Smooth muscle cell of the brain vasculature (primary cell): ENCODE measurements at regions not wholly inside any gene's neighbourhood (a gene's known extent, or its start where the extent isn't known, plus 50 kb on each side); places are given as distances from the start of the nearest gene placed in this dataset.

Source experiments
- DNase-seq: peaks from one replicate; pipeline ENCODE4 v3.0.0-alpha.2; 2012; ENCODE audit warnings: low read depth, low spot score

DNA sequence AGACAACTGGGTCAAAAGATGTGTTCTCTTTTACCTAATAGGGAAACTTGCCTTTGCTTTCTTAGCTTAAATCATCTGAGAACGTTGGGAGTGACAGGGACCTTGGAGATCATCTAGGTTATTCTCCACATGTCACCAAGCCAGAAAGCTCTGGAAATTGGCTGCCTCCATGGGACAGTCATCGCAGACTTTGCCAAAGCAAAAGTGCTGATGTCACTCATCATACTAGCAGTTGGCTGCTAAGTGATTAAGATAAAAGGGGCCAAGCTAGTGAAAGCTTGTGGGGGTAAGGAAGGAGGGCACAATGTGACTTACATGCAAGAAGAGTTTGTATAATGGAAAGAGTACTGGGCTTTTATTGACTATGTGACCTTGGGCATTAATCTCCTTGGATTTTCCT lies 198.0 kb upstream of the PFN2 start:
- DNase-seq: no peak

DNA sequence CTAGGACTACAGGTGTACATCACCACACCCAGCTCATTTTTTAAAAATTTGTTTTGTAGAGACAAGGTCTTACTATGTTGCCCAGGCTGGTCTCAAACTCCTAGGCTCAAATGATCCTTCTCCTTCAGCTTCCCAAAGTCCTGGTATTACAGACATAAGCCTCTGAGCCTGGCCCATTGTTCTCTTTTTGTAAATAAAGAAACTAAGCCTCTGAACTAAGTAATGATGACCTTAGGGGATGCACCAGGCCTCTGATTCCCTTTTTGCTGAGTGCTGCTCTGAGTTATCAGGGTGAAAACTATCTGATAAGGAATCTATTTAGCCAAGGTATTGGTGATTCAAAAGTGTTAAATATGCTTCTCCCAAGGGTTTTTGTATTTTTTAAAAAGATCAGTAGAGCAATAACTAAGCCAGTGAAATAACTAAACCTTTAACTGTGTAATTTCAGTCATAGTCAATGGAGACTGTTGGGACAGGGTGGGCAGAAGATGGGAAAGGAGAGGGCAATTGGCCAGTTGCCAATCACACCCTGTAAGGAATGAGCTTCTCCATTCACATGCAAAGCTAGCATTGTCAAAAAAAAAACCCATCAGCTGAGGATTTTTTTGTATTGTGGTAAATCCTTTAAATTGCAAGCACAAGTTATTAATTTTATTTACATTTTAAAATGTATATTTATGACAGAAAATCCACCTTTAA lies 194.8 kb upstream of the PFN2 start:
- no peak for DNase-seq

DNA sequence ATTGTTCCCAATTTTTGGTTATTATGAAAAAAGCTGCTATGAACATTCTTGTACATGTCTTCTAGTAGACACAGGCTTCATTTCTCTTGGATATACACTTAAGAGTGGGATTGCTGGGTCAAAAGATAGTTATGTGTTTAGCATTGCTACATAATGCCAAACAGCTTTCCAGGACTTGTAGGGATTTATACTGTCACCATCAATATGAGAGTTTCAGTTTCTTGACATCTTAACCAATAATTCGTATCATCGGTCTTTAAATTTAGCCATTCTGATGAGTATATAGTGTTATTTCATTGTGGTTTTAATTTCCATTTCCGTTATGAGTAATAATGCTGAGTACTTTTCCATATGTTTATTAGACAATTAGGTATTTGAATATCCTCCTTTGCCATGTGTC lies 190.3 kb upstream of the PFN2 start:
- DNase-seq: no peak

DNA sequence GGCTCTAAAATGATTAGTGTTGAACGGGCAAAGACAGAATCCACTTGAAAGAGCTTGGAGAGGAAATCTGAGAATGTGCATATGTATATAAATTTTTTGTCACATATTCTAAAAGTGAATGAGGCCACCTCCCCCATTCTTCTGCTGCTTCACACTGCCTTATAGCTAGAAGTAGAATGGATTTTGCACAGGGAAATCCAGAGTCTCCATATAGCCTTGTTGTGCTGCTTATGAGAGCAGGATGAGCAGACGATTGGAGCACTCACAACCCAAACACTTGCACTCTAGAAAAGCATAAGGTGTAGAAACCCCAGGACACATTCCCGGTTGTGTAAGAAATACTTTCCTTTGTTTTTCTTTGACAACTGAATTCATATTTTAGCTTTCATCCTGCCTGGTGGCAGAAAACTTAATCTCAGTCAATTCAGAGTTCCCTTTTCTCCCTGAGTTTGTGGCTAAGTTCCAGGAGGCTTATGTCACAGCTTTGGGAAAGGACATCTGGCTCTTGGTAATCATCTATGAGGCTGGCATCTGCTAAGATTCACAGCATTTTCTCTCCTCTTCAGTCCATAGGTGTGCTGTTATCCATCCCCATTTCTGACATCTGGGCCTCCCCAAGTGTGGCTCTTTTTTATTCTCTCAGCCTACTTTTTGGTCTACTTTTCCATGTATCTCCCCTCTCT lies 188.4 kb upstream of the PFN2 start:
- DNase-seq: no peak

DNA sequence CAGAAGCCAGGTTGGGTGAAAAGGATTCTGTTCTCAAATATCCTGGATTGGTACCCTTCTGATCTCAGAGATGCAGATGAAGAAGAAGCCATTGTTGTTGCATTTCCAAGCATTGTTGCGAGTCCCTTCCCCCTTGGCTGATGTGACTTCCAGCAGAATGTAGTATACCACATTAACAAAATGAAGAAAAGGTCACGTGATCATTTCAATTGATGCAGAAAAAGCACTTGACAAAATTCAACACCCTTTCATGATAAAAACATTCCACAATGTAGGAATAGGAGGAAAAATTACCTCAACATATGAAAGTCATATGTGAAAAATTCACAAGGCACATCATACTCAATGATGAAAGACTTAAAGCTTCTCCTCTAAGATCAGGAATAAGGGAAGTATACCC lies 181.9 kb upstream of the PFN2 start:
- no peak for DNase-seq

DNA sequence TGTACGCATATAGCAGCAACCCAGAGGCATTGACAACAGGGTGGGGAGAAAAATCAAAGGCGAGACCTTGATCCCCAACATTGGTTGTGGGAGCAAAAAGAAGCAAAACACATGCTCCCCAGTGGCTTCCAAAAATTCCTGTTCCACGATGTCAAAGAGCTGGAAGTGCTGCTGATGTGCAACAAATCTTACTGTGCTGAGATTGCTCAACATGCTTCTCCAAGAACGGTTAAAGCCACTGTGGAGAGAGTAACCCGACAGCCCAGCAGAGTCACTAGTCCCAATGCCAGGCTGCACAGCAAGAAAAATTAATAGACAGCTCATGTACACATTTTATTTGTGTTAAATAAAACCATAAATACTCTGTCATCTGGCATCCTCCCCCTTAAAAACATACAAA lies 179.9 kb upstream of the PFN2 start:
- no peak for DNase-seq

DNA sequence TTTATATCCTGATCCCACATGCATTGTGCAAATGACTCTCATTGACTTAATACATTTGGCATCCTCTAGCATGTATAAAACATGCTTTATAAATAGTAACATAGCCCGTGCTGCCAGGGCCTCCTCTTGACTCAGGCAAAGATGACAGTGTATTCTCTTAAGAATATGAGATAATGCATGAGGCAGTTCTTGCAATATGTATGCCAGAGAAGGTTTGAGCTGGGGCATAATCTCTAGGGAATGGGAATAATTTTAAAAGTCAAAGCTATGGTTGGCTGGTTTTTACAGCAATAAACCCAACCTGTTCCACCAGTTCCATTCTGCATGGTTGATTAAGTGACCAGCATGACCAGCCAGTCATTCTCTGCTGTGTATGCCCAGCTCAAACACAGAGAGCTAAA lies 179.0 kb upstream of the PFN2 start:
- DNase-seq: no peak

DNA sequence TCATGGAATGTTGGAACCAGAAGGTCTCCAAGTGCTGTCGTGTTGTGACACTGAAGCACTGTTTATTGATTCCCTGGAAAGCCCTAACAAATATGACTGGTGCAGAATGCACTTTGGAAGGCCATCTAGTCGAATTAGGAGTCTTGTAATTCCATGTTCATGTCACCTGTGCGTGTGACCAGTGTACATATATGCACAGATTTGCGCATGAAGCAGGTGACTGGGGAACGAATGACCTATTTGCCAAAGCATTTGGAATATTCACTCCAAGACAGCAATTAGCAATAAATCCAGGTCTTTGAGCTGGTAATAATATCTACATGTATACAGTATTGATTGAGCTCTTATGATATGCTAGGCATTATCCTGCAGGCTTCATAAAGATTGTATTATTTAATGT lies 177.5 kb upstream of the PFN2 start:
- DNase-seq: no peak

DNA sequence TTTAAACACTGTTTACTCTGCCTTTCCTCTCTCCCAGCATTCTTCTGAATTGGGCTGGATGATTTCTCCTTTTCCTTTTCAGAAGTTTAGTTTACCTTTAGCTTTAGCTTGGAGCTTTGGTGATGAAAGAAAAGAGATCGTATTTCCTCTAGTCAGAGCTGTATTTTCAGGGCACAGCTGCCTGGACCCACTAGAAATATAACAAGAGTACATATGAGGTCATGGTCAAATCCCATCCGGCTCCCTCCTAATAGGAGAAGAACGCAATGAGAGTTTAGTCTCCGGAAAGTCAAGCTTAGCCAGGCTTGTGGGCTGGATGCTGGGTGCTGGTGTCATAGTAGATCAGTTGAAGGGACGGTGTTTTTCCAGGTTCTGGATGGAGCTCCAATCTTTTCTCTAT lies 177.1 kb upstream of the PFN2 start:
- DNase-seq: no peak

DNA sequence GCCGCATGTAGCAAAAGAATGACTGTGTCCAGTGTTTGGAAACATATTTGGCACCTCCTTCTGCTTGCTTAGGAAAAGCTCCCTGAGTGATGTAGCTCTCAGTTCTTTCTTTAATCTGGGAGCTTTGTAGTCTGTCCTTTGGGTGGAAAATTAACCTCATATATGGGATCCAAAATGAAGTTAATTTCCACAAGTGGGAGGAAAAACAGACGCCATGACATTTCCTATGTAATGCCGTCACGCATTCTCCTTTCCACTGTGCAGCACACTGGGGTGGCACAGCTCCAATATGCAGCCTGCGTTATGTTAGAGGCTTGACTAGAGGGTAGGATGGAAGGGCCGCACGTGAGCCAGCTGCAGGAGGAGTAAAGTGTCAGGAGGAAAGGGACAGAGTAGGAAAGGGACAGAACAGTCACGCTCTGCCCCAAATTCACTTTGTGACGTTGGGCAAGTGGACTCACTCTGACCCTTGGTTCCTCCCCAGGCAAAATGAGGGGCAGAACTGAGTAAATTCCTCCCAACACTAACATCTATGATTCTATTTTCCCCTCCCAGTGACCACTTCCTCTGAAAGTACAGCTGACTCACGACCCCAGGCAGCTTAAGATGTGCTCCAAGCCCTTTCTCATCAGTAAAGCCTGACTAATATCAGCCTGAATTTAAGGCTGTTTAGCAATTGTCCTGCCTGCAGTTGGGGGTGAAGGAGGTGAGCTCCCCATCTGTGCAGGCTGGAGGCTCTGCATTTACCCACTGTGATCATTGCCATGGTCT lies 176.5 kb upstream of the PFN2 start:
- peak; percentile 43 for DNase-seq

DNA sequence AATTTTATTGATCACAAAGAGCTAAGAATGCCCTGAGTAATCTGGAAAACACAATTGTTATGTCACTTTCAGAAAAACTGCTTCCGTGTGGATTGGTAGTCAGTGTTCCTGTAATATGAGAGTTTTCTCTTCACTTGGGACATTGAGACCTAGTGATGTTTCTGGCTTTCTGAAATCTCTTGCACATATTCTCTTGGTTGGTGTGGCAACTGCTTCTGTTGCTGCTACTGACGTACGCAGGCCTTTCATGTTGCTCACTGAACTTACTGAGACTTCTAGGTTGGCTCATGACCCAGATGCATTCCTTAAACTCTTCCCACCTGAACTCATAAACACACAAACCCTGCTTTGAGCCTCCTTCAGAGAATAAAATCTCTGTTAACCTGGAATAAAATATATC lies 175.0 kb upstream of the PFN2 start:
- DNase-seq: no peak

DNA sequence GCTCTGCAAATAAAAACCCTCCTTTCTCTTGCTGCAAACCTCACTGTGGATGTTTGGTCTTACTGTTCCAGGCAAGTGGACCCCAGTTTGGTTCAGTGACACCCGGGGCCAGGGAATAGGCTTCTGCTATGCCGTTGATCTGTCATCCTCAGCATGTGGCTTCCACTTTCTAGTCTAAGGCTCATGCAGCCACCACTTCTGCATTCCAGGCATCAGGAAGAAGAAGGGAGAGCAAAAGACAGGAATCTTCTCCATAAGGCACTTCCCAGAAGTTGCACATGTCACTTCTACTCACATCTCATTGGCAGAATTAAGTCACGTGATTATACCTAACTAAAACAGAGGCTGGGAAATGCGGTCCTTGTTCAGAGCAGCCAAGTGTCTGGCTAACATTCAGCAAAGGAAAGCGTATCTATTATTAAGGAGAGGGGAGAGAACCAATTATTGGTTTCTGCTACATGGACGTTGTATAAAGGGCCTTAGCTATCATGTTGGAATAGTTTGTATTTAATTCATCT lies 173.6 kb upstream of the PFN2 start:
- no peak for DNase-seq

DNA sequence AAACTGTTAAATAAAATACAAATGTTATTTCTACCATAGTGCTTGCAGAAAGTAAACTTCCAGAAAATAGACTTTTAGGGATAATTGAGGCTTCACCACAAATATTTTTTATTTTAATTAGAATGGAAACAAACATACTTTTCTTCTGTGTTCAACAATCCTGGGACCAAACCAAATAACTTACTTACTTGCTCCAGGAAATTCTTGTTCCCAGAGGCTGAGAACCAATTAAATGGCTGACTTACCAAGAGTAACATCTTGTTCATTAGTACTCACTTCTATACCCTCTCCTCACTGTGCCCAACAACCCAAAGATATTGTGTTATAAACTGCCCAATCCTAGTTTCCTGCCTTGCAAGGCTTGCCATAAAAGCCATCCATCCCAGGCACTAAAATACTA lies 172.2 kb upstream of the PFN2 start:
- no peak for DNase-seq

DNA sequence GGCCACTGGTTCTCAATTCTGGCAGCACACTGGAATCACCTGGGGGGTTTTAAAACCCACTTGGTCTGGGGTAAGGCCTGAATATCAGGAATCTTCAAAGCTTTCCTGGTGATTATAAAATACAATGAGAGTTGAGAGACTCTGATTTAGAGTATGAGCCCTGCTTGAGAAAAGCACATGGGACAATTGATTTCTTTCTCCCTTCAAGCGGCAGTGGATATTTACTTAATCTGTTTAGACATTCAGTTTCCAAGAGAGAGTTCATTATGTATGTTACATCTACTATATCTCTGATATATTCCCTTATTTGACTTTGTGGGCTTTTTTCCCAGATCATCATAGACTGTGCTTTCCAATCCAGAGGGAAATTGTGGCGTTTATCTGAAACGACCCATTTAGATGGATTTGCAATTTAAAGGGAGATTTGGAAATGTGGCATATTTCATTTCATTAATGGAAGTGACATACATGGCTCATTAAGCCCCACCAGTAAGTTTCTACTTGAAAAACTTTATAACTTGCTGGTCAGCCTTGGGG lies 171.2 kb upstream of the PFN2 start:
- no peak for DNase-seq

DNA sequence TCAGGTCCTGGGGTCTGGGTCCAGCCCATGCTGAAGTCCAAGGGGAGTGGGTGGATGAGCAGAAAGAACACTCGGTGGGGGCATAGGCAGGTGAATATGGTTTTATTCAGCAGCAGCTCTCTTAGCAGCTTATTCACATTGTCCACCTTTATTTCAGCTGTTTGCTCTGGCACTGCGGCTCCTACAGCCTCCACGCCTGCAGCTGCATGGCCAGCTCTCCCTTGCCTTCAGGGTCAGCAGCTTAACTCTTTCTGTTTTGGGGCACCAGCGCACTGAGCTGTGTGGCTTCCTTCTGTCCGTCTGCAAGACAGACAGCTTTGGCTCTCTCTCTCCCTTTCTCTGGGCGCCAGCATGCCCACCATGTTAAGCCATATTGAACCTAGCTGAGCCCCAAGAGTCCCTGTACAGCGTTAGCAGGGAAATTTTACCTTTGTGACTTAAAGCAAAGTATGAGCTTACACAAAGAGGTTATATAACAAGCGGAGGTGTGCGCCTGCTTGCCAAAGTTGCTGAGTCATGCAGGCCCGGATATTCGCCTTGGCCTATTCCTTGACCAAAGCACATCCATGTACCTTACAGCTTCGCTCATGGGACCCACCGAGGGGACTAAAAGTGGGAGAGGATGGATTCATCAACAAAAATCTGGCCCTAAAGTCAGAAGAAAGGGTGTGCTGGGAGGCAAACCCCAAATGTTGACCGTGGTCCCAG lies 170.1 kb upstream of the PFN2 start:
- no peak for DNase-seq

DNA sequence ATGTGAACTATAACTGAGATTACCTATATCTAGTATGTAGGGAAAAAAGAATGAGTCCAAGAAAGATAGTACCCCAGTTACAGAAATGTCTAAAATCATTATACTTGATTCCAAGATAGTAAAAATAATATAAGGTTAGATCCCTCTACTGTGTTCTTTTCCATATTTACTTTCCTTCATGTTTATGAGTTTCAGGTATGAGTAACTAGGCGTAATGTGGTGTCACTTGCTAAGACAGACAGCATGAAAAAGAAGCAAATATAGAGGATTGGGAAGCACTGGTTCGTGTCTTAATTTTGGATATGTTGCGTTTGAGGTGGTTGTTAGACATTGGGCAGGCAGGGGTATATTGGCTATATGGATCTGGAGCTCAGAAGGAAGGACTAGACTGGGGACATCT lies 168.1 kb upstream of the PFN2 start:
- no peak for DNase-seq

DNA sequence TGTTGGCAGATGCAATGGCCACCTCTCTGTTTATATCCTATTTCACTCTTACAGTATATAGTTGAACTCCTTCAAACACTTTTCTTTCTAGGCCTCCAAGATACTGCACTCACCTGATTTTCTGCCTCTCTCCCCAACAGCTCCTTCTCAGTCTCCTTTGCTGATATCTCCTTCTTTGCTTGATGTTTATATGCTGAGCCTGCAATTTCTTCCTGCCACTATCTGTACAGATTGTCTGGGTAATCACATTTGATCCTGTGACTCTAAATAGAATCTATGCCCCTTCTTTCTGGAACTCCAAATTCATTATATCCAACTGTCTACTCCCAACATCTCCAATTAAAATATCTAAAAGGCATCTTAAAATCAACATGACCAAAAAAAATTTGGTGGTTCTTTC lies 165.5 kb upstream of the PFN2 start:
- DNase-seq: no peak

DNA sequence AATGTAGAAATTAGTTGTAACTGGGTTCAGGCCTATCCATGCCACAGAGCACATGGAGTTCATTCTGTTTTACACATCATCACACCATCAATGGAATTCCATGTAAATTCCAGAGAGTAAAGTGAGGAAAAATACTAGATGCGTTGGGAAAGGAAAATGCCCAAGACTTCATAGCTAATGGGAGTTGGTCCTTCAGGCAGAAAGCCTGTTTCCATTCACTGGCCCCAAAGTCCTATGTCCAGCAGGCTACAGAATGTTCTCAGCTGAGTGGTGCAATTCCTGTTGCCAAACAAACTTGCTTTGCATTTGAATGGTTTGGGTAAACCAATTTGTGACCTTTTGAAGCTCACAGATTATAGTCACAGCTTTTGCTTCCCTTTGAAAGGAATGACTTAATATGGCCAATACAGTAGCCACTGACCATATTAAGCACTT lies 164.6 kb upstream of the PFN2 start:
- no peak for DNase-seq

DNA sequence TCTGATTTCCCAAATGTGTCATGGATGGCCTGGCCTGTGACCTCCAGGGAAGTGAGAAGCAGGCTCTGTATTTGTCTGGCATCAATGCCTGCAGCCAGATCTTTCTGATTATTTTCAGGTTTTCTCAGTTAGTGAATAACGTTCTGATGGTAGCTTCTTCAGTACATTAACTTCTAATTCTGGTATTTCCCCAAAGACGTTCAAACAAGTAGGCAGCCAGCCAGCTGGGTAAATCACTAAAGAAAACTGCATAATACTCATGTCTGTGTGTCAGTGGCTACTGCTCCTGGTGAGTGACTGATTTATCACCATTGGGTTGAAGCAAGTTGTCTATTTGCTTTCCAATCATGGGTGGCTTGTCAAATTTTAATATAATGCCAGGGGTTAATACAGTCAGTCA lies 162.6 kb upstream of the PFN2 start:
- DNase-seq: no peak

DNA sequence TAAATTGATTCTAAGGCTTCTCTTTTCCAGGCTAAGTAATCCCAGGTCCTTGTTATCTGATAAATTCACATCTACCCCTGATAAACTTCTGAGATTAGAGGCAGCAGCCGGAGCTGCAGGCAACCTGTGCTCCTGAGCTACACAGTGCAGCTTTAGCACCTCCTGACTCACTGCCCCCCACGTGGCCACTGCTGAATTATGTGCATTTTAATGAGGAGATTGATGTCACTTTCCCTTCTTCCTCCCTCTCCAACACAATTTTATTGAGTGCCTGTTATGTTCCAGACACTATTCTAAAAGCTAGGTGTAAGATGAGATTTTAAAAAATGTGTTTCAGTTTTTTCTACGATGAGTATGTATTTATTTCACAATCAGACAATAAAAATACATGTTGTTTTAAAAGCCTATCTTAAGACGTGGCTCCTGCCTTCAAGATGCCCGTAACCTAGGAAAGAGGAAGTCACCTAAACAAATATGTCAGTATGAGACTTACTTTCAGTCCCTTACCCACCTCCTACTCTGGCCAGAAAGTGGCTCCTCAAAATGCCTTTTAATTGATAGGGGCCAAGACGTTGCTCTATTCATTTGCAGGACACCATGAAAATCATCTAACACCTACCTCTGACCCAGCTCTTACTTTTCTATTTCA lies 161.5 kb upstream of the PFN2 start:
- DNase-seq: no peak

DNA sequence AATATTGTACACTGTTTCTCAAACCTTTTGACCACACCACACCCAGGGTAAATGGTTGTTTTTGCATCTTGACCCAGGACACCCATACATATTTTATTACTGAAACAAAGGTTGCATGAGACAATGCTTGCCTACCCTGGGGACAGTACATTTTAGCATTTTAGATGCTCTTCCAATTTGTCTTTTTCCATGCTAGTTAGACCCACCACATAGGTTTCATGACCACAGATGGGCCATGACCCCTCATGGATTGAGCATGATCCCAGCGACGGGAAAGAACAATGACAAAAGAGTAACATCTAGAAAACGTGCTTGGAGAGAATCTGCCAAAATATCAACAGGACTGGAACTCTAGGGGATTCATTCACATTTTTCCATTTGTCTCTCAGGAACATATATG lies 161.0 kb upstream of the PFN2 start:
- no peak for DNase-seq
